ENCODE measurements at regions not wholly inside any gene's neighbourhood (a gene's known extent, or its start where the extent isn't known, plus 50 kb on each side); places are given as distances from the start of the nearest gene placed in this dataset.

GRCh38 chr3:148233403-148233802 is 464.3 kb upstream of the AGTR1 start:
- no peak for TF ChIP-seq POLR2A (IDR thresholded peaks at IDR 0.05; ENCODE audit: low read depth, low read length)
- no peak for TF ChIP-seq POLR2AphosphoS5 (IDR thresholded peaks at IDR 0.05; ENCODE audit: low read depth, low read length)
